Ovary (tissue), 7 donors: ENCODE measurements at regions not wholly inside any gene's neighbourhood (a gene's known extent, or its start where the extent isn't known, plus 50 kb on each side); places are given as distances from the start of the nearest gene placed in this dataset.

Source experiments
- DNase-seq, 5 donors: peaks; one replicate each; pipeline ENCODE4 v3.0.0-alpha.2; 2019 to 2020
- H3K27ac ChIP-seq, 2 donors: fragments of 200-600 bp; one replicate each; pipeline versions ENCODE4 v1.5.1 to v1.8.0; 2019 to 2022
- H3K27me3 ChIP-seq: fragments of 200-600 bp; one replicate; pipeline ENCODE4 v1.8.0; 2022
- H3K36me3 ChIP-seq: fragments of 200-600 bp; sonication (generic); one replicate; pipeline ENCODE4 v1.5.1; 2019
- H3K4me1 ChIP-seq: one replicate; pipeline ENCODE4 v1.8.1; 2013; ENCODE audit warnings: mild to moderate bottlenecking, moderate library complexity; ENCODE audit not compliant: insufficient read depth
- H3K4me3 ChIP-seq: fragments of 200-600 bp; sonication (generic); one replicate; pipeline ENCODE4 v1.5.1; 2017
- H3K9me3 ChIP-seq, 2 donors: fragments of 200-600 bp in 1 of 2; sonication (generic) in 1 of 2; one replicate each; pipeline versions ENCODE4 v1.5.1 to v1.8.1; 2013 to 2019; ENCODE audit warnings: mild to moderate bottlenecking in 1 of 2, moderate library complexity in 1 of 2
- EP300 ChIP-seq: sonication (generic); formaldehyde crosslinking; IDR thresholded peaks from one replicate; pipeline ENCODE4 v1.6.1; 2017; ENCODE audit warnings: antibody characterized with exemption
- POLR2A ChIP-seq: fragments of 450-650 bp; IDR thresholded peaks from one replicate; pipeline ENCODE4 v1.6.1; 2017; ENCODE audit warnings: antibody characterized with exemption, mild to moderate bottlenecking, moderate library complexity
- WGBS, 3 donors: extraction: QIAGEN DNeasy Blood & Tissue Kit in 1 of 3; methylation state at CpG; one replicate each; pipeline versions ENCODE4 v1.1.5 to v1.1.7; 2013 to 2017; 5-methylcytosine and 5-hydroxymethylcytosine counted together
- intact Hi-C, 4 donors: fragments of 100-400 bp; cut with DNase I; formaldehyde crosslinking; loops; one replicate each; pipeline versions ENCODE4 v1.11.0 to v1.15.1; 2022 to 2023
- TF ChIP-seq, protein P1 (sequence below), 3 donors: fragments of 450-650 bp in 2 of 3; fragments of 200-600 bp in 1 of 3; IDR thresholded peaks; one replicate each; pipeline versions ENCODE4 v1.5.1 to v1.8.0; 2016 to 2022; ENCODE audit warnings: antibody characterized with exemption in 3 of 3, mild to moderate bottlenecking in 1 of 3
- donor health status: DM: no; HTN: no; CAD: no; lungs with moderate emphysema.
- donor health status: DM: no; HTN: no; CAD: no.
- donor health status: Bipolar disorder and iron deficiency.
- donor health status: DM: no; HTN: no; CAD: no.
- donor health status: DM: yes; HTN: yes; CAD: no.

- no peak for DNase-seq
- intact Hi-C loops = no loop called here
- TF ChIP-seq EP300 (no peak), POLR2A (no peak)
- TF ChIP-seq, protein P1, sequence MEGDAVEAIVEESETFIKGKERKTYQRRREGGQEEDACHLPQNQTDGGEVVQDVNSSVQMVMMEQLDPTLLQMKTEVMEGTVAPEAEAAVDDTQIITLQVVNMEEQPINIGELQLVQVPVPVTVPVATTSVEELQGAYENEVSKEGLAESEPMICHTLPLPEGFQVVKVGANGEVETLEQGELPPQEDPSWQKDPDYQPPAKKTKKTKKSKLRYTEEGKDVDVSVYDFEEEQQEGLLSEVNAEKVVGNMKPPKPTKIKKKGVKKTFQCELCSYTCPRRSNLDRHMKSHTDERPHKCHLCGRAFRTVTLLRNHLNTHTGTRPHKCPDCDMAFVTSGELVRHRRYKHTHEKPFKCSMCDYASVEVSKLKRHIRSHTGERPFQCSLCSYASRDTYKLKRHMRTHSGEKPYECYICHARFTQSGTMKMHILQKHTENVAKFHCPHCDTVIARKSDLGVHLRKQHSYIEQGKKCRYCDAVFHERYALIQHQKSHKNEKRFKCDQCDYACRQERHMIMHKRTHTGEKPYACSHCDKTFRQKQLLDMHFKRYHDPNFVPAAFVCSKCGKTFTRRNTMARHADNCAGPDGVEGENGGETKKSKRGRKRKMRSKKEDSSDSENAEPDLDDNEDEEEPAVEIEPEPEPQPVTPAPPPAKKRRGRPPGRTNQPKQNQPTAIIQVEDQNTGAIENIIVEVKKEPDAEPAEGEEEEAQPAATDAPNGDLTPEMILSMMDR (IDR thresholded peaks at IDR 0.05) = no peak
- Histone ChIP-seq H3K36me3 (no peaks in the 10 kb centered on the region), H3K4me3 (no peak overlapping the region), H3K9me3 (no peaks in the 10 kb centered on the region), H3K4me1 (no peaks in the 10 kb centered on the region), H3K27ac (no peak overlapping the region), H3K27me3 (no peaks in the 10 kb centered on the region)
- WGBS, 3 donors = 95 to 98% (median 96%) methylated on average over 2 of the region's 2 CpGs
Measured at GRCh38 chr10:44725404-44725803, 185.7 kb upstream of the TMEM72 start.

DNA sequence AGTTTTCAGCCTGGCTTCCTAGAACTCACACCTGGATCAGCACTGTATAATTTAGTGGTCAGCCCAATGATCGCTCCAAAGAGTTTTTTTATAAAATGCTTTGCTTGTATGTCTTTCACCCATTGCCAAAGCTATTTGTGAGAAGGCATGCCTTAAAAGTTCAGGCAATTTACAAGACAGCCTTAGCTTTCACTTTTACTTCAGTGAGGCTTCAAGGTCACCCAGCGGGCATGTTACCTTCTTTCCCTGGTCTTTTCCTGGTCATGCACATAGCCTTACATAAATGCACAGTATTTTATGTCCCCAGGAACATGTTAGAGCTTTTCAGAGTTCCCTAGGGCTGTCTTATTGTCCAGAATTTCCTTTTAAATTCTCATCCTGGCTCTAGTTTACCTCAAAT, 179.9 kb upstream of the TMEM72 start:
- WGBS, 3 donors = 74 to 88% (median 85%) methylated on average over 2 of the region's 2 CpGs
- TF ChIP-seq, protein P1 (IDR thresholded peaks at IDR 0.05) = no peak
- TF ChIP-seq POLR2A (no peak), EP300 (no peak)
- no peak overlapping the region for H3K27ac ChIP-seq
- intact Hi-C loops = no loop called here
- no peaks in the 10 kb centered on the region for H3K9me3 ChIP-seq
- H3K36me3 ChIP-seq = no peaks in the 10 kb centered on the region
- no peaks in the 10 kb centered on the region for H3K4me1 ChIP-seq
- H3K27me3 ChIP-seq = no peaks in the 10 kb centered on the region
- H3K4me3 ChIP-seq = no peak overlapping the region
- DNase-seq = no peak

- no peaks in the 10 kb centered on the region for H3K4me1 ChIP-seq
- H3K9me3 ChIP-seq = no peaks in the 10 kb centered on the region
- WGBS, 3 donors = 77 to 85% (median 81%) methylated on average over 5 of the region's 5 CpGs
- no peaks in the 10 kb centered on the region for H3K27me3 ChIP-seq
- TF ChIP-seq POLR2A (no peak), EP300 (no peak)
- TF ChIP-seq, protein P1 (IDR thresholded peaks at IDR 0.05) = no peak
- no peak overlapping the region for H3K27ac ChIP-seq
- intact Hi-C loops = no loop called here
- no peak overlapping the region for H3K4me3 ChIP-seq
- H3K36me3 ChIP-seq = no peaks in the 10 kb centered on the region
- DNase-seq = no peak
Measured at GRCh38 chr10:44733501-44734488, 177.3 kb upstream of the TMEM72 start.

DNA sequence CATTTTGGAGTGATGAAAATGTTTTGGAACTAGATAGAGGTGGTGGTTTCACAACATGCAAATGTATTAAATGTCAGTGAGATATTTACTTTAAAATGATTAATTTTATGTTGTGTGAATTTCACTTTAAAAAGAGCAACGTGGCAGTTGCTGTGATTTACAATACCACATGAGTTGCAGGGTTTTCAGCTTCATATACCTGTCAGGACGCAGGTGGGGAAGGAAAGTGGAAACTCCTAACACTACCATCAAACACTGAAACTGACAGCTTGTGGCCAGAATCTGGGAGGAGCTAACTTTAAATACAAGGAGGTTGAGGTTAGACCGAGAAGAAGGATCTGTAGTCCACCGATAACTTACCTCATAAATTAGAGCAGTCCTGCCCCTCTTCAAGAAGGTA, 168.9 kb upstream of the TMEM72 start:
- no peaks in the 10 kb centered on the region for H3K4me1 ChIP-seq
- no peaks in the 10 kb centered on the region for H3K36me3 ChIP-seq
- no peak overlapping the region for H3K4me3 ChIP-seq
- no peak for TF ChIP-seq POLR2A
- TF ChIP-seq, protein P1 (IDR thresholded peaks at IDR 0.05) = no peak
- TF ChIP-seq EP300 = no peak
- 75 to 77% (median 77%) methylated on average over 4 of the region's 4 CpGs for WGBS, 3 donors
- H3K9me3 ChIP-seq = no peaks in the 10 kb centered on the region
- H3K27me3 ChIP-seq = no peaks in the 10 kb centered on the region
- H3K27ac ChIP-seq = no peak overlapping the region
- intact Hi-C loops = no loop called here
- DNase-seq = no peak
